Endothelial cell of umbilical vein (primary cell): ENCODE measurements at regions not wholly inside any gene's neighbourhood (a gene's known extent, or its start where the extent isn't known, plus 50 kb on each side); places are given as distances from the start of the nearest gene placed in this dataset.

Experiments
- BruUV-seq: library from RNA; stranded (reverse); fragments of 400-500 nt; replicated peaks from 2 replicates; lab custom pipeline; 2021; lab: Mats Ljungman, UMichigan
- CTCF ChIA-PET: fragments of 300-600, 350-600 bp; sonication (Branson Sonifier 250); formaldehyde crosslinking; loops from one replicate; lab custom pipeline; 2021; ENCODE audit warnings: antibody characterized with exemption, inconsistent platforms; lab: Charles Lee
- POLR2A ChIA-PET: fragments of 300-600, 350-600 bp; sonication (Branson Sonifier 250); formaldehyde crosslinking; loops from one replicate; lab custom pipeline; 2021; ENCODE audit warnings: antibody characterized with exemption, inconsistent platforms; lab: Charles Lee
- DNase-seq: peaks from one replicate; pipeline ENCODE4 v3.0.0-alpha.2; 2011; ENCODE audit warnings: low read depth, low spot score
- FAIRE-seq: peaks from 2 replicates; lab custom pipeline; 2011; peaks lifted over from hg19 to GRCh38; lab: Jason Lieb, UNC
- H2AFZ ChIP-seq: 2 replicates; pipeline ENCODE4 v1.6.0; 2012; ENCODE audit warnings: low read depth, low read length, control low read depth, inconsistent platforms
- H3K27ac ChIP-seq: 2 replicates; pipeline ENCODE4 v1.5.1; 2011; ENCODE audit warnings: low read depth, mild to moderate bottlenecking, control low read depth, low read length, moderate library complexity; ENCODE audit not compliant: insufficient read depth
- H3K27me3 ChIP-seq, 2 experiments: 2 replicates each; pipeline versions ENCODE4 v1.6.0 to v1.6.1; 2011; ENCODE audit warnings: low read length in 2 of 2, mixed read lengths in 1 of 2; ENCODE audit not compliant: control insufficient read depth in 2 of 2, insufficient read depth in 2 of 2
- H3K36me3 ChIP-seq, 2 experiments: 2 replicates in 1 of 2; 3 replicates in 1 of 2; pipeline ENCODE4 v1.5.1; 2011; ENCODE audit warnings: low read length in 2 of 2, mild to moderate bottlenecking in 1 of 2, moderate library complexity in 1 of 2; ENCODE audit not compliant: control insufficient read depth in 2 of 2, insufficient read depth in 2 of 2; ENCODE audit errors: extremely low read depth in 1 of 2
- H3K4me1 ChIP-seq: 3 replicates; pipeline ENCODE4 v1.5.1; 2011; ENCODE audit warnings: mild to moderate bottlenecking, low read length; ENCODE audit not compliant: control insufficient read depth, insufficient read depth; ENCODE audit errors: extremely low read depth
- H3K4me2 ChIP-seq: 2 replicates; pipeline ENCODE4 v1.6.1; 2011; ENCODE audit warnings: low read length, control low read depth, mixed read lengths; ENCODE audit not compliant: insufficient read depth
- H3K4me3 ChIP-seq, 3 experiments: fragments of 200-600 bp in 1 of 3; sonication (generic), shearing (Covaris generic) in 1 of 3; replicated peaks in 1 of 3; 2 replicates each; pipeline ENCODE4 v1.5.1; 2011 to 2016; ENCODE audit warnings: control low read depth in 3 of 3, low read length in 3 of 3, mild to moderate bottlenecking in 2 of 3, inconsistent platforms in 1 of 3, low read depth in 1 of 3, moderate library complexity in 1 of 3; ENCODE audit not compliant: insufficient read depth in 1 of 3
- H3K79me2 ChIP-seq: 2 replicates; pipeline ENCODE4 v1.6.0; 2012; ENCODE audit warnings: low read length, inconsistent platforms; ENCODE audit not compliant: control insufficient read depth, insufficient read depth
- H3K9ac ChIP-seq: replicated peaks from 2 replicates; pipeline ENCODE3; 2011; ENCODE audit warnings: low read length, control low read depth; ENCODE audit not compliant: insufficient read depth; ENCODE audit errors: extremely low read depth
- H3K9me1 ChIP-seq: replicated peaks from 3 replicates; pipeline ENCODE4 v1.6.0; 2011; ENCODE audit warnings: mild to moderate bottlenecking, low read length; ENCODE audit not compliant: control insufficient read depth, insufficient read depth; ENCODE audit errors: extremely low read depth
- H3K9me3 ChIP-seq: replicated peaks from 2 replicates; pipeline ENCODE4 v1.5.1; 2012; ENCODE audit warnings: low read length, inconsistent platforms; ENCODE audit not compliant: control insufficient read depth, insufficient read depth
- H4K20me1 ChIP-seq: replicated peaks from 2 replicates; pipeline ENCODE3; 2011; ENCODE audit warnings: mild to moderate bottlenecking, low read length; ENCODE audit not compliant: control insufficient read depth, insufficient read depth; ENCODE audit errors: extremely low read depth
- EZH2 ChIP-seq: IDR thresholded peaks from 2 replicates; pipeline ENCODE4 v1.6.1; 2012; ENCODE audit warnings: borderline replicate concordance, low read depth, mild to moderate bottlenecking, moderate library complexity, low read length, inconsistent platforms; ENCODE audit not compliant: severe bottlenecking
- FOS ChIP-seq: IDR thresholded peaks from 2 replicates; pipeline ENCODE4 v1.6.1; 2011; ENCODE audit warnings: mild to moderate bottlenecking, low read length, moderate library complexity, borderline replicate concordance; ENCODE audit not compliant: insufficient read depth
- GATA2 ChIP-seq: IDR thresholded peaks from 2 replicates; pipeline ENCODE4 v1.7.0; 2011; ENCODE audit warnings: low read depth, mild to moderate bottlenecking, moderate library complexity, mixed read lengths, low read length; ENCODE audit not compliant: insufficient read length, insufficient read depth
- JUN ChIP-seq: IDR thresholded peaks from 2 replicates; pipeline ENCODE4 v1.6.1; 2011; ENCODE audit warnings: borderline replicate concordance, low read depth; ENCODE audit not compliant: insufficient read length, insufficient read depth
- MYC ChIP-seq: IDR thresholded peaks from one replicate; pipeline ENCODE4 v1.6.1; 2011; ENCODE audit warnings: mild to moderate bottlenecking, low read depth, low read length
- POLR2A ChIP-seq: IDR thresholded peaks from 2 replicates; pipeline ENCODE4 v1.6.1; 2012; ENCODE audit warnings: low read depth, mild to moderate bottlenecking, control low read depth, low read length
- POLR2AphosphoS5 ChIP-seq: IDR thresholded peaks from 2 replicates; pipeline ENCODE4 v1.6.1; 2012; ENCODE audit warnings: low read depth, mild to moderate bottlenecking, control low read depth, low read length, moderate library complexity; ENCODE audit not compliant: insufficient read depth
- dilution Hi-C: fragments of 300-500 bp; cut with MboI; formaldehyde crosslinking; loops from one replicate; pipeline ENCODE4 v1.15.0; 2019; ENCODE audit warnings: low sequenced_read_pairs; ENCODE audit not compliant: extremely low pct_ligation_motif_present
- intact Hi-C: fragments of 100-400 bp; cut with micrococcal nuclease; formaldehyde crosslinking; loops from one replicate; pipeline ENCODE4 v1.10.0; 2022
- TF ChIP-seq, protein P1 (sequence below): IDR thresholded peaks from 2 replicates; pipeline ENCODE4 v1.6.1; 2011; ENCODE audit not compliant: insufficient read depth, insufficient read length
- TF ChIP-seq, protein P2 (sequence below), 2 donors: IDR thresholded peaks; 1 replicate in 1 of 2; 2 replicates in 1 of 2; pipeline ENCODE4 v1.5.1; 2011; ENCODE audit warnings: low read length in 2 of 2, mild to moderate bottlenecking in 2 of 2, moderate library complexity in 2 of 2, control low read depth in 1 of 2, inconsistent platforms in 1 of 2, low read depth in 1 of 2; ENCODE audit not compliant: insufficient read depth in 1 of 2; ENCODE audit errors: extremely low read depth in 1 of 2

DNA sequence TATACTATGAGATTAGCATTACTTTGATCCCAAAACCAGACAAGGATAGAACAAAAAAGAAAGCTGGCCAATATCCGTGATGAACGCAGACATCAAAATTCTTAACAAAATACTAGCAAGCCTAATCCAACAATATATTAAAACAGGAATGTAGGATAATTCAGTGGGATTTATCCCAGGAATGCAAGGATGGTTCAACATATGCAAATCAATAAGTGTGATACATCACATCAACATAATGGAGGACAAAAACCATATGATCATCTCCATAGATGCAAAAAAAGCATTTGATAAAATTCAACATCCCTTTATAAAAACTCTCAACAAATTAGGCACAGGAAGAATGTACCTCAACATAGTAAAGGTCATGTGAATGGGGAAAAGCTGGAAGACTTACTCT is 158.5 kb downstream of the KCNE4 start:
- no peak for FAIRE-seq
- H3K27ac ChIP-seq, result no peak overlapping the region
- intact Hi-C loops, result no loop called here
- no peak overlapping the region for H3K4me3 ChIP-seq
- POLR2A ChIA-PET, result no interaction called here
- no peak for DNase-seq
- no peaks in the 10 kb centered on the region for H3K9me1 ChIP-seq
- TF ChIP-seq FOS (no peak), POLR2A (no peak), MYC (no peak), GATA2 (no peak), POLR2AphosphoS5 (no peak), JUN (no peak), EZH2 (no peak)
- TF ChIP-seq, protein P1, sequence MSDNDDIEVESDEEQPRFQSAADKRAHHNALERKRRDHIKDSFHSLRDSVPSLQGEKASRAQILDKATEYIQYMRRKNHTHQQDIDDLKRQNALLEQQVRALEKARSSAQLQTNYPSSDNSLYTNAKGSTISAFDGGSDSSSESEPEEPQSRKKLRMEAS, result no peak
- TF ChIP-seq, protein P2, sequence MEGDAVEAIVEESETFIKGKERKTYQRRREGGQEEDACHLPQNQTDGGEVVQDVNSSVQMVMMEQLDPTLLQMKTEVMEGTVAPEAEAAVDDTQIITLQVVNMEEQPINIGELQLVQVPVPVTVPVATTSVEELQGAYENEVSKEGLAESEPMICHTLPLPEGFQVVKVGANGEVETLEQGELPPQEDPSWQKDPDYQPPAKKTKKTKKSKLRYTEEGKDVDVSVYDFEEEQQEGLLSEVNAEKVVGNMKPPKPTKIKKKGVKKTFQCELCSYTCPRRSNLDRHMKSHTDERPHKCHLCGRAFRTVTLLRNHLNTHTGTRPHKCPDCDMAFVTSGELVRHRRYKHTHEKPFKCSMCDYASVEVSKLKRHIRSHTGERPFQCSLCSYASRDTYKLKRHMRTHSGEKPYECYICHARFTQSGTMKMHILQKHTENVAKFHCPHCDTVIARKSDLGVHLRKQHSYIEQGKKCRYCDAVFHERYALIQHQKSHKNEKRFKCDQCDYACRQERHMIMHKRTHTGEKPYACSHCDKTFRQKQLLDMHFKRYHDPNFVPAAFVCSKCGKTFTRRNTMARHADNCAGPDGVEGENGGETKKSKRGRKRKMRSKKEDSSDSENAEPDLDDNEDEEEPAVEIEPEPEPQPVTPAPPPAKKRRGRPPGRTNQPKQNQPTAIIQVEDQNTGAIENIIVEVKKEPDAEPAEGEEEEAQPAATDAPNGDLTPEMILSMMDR (IDR thresholded peaks at IDR 0.05; ENCODE audit: extremely low read depth in 1 of 2, insufficient read depth in 1 of 2, low read depth in 1 of 2, low read length in 2 of 2), result no peak
- H4K20me1 ChIP-seq, result no peaks in the 10 kb centered on the region
- no peak overlapping the region for H3K4me2 ChIP-seq
- no peaks in the 10 kb centered on the region for H3K36me3 ChIP-seq
- no peaks in the 10 kb centered on the region for H3K79me2 ChIP-seq
- H3K4me1 ChIP-seq, result no peaks in the 10 kb centered on the region
- dilution Hi-C loops, result no loop called here
- CTCF ChIA-PET, result no interaction called here
- no peak overlapping the region for H2AFZ ChIP-seq
- no peaks in the 10 kb centered on the region for H3K27me3 ChIP-seq
- no TSS peak for BruUV-seq
- no peaks in the 10 kb centered on the region for H3K9me3 ChIP-seq
- H3K9ac ChIP-seq, result no peak overlapping the region
